VCaP (cell line): ENCODE measurements at regions not wholly inside any gene's neighbourhood (a gene's known extent, or its start where the extent isn't known, plus 50 kb on each side); places are given as distances from the start of the nearest gene placed in this dataset.

ENCODE experiments used
- H3K27ac ChIP-seq: fragments of 450-650 bp; 2 replicates; pipeline ENCODE4 v1.5.1; 2017
- CTCF ChIP-seq: fragments of 450-650 bp; conservative IDR thresholded peaks from 2 replicates; pipeline ENCODE4 v1.5.1; 2017; ENCODE audit warnings: mild to moderate bottlenecking, moderate library complexity

GRCh38 chr3:474828-475227, 278.3 kb downstream of the CHL1 start:
- no peak for TF ChIP-seq CTCF
- H3K27ac ChIP-seq, result no peak overlapping the region

- no peak overlapping the region for H3K27ac ChIP-seq
- TF ChIP-seq CTCF, result no peak
Measured at GRCh38 chr3:480070-480469, 283.5 kb downstream of the CHL1 start.

GRCh38 chr3:481111-481510, 284.5 kb downstream of the CHL1 start:
- no peak overlapping the region for H3K27ac ChIP-seq
- TF ChIP-seq CTCF, result no peak

GRCh38 chr3:481680-482079, 285.1 kb downstream of the CHL1 start:
- peak; percentile 82 for TF ChIP-seq CTCF

GRCh38 chr3:482479-482878, 285.9 kb downstream of the CHL1 start:
- no peak for TF ChIP-seq CTCF
- H3K27ac ChIP-seq, result no peak overlapping the region

More at GRCh38 chr3:481680-482079, 285.1 kb downstream of the CHL1 start:
- H3K27ac ChIP-seq, result no peak overlapping the region

- H3K27ac ChIP-seq, result no peak overlapping the region
- TF ChIP-seq CTCF, result no peak
Measured at GRCh38 chr3:484341-484740, 287.8 kb downstream of the CHL1 start.

- no peak for TF ChIP-seq CTCF
- H3K27ac ChIP-seq, result no peak overlapping the region
Measured at GRCh38 chr3:487614-488013, 291.1 kb downstream of the CHL1 start.
